ENCODE measurements at regions not wholly inside any gene's neighbourhood (a gene's known extent, or its start where the extent isn't known, plus 50 kb on each side); places are given as distances from the start of the nearest gene placed in this dataset.

GRCh38 chr2:195587966-195588365 is 69.1 kb upstream of the SLC39A10 start:
- H3K4me3 ChIP-seq (replicated peaks in 1 of 3; ENCODE audit: insufficient read depth in 1 of 3, low read depth in 2 of 3, low read length in 3 of 3): no peak overlapping the region
- intact Hi-C loops (cut with micrococcal nuclease; ENCODE audit: unreplicated experiment) (no loop called here), in situ Hi-C loops (cut with HindIII; ENCODE audit: extremely low pct_ligation_motif_present, low pct_unique_long_range_greater_than_20kb) (no loop called here)
- H3K27ac ChIP-seq (ENCODE audit: extremely low read length, insufficient read depth, low read length): no peak overlapping the region
- no peaks in the 10 kb centered on the region for H4K20me1 ChIP-seq (ENCODE audit: insufficient read depth, low read length)
- WGBS (ENCODE audit: low lambda C conversion rate): 25% methylated on average over 5 of the region's 5 CpGs
- no peaks in the 10 kb centered on the region for H3K9me3 ChIP-seq (ENCODE audit: low read length)
- BruUV-seq (replicated peaks): no TSS peak
- peaks cover 0 to 4% of the 10 kb centered on the region in 2 experiments; a peak in 2 of 5 replicates for H3K27me3 ChIP-seq (ENCODE audit: control insufficient read depth in 1 of 2, insufficient read depth in 2 of 2, low read length in 2 of 2)
- no peaks in the 10 kb centered on the region for H3K79me2 ChIP-seq (ENCODE audit: insufficient read depth, low read length)
- H3K4me1 ChIP-seq (ENCODE audit: insufficient read depth, low read length): no peaks in the 10 kb centered on the region
- FAIRE-seq (no peak), DNase-seq (ENCODE audit: low spot score) (no peak), ATAC-seq (no peak)
- no peak overlapping the region for H3K9ac ChIP-seq (ENCODE audit: insufficient read depth, low read depth, low read length)
- TF ChIP-seq SMAD3 (CRISPR knock-in tag; IDR thresholded peaks at IDR 0.05) (no peak), ZNF780A (CRISPR knock-in tag; IDR thresholded peaks at IDR 0.05) (no peak), ONECUT2 (CRISPR knock-in tag; IDR thresholded peaks at IDR 0.05) (no peak), ZBTB20 (CRISPR knock-in tag; IDR thresholded peaks at IDR 0.05; ENCODE audit: borderline replicate concordance, low read depth) (no peak), MTA1 (CRISPR knock-in tag; IDR thresholded peaks at IDR 0.05; ENCODE audit: borderline replicate concordance) (no peak), NFRKB (IDR thresholded peaks at IDR 0.05) (no peak), TMF1 (CRISPR knock-in tag; IDR thresholded peaks at IDR 0.05; ENCODE audit: low read depth) (no peak), ZNF101 (CRISPR knock-in tag; IDR thresholded peaks at IDR 0.05; ENCODE audit: borderline replicate concordance, low read depth) (no peak), ATF7 (IDR thresholded peaks at IDR 0.05) (no peak), ATF7 (CRISPR knock-in tag; IDR thresholded peaks at IDR 0.05) (no peak)
- TF ChIP-seq, protein P1, sequence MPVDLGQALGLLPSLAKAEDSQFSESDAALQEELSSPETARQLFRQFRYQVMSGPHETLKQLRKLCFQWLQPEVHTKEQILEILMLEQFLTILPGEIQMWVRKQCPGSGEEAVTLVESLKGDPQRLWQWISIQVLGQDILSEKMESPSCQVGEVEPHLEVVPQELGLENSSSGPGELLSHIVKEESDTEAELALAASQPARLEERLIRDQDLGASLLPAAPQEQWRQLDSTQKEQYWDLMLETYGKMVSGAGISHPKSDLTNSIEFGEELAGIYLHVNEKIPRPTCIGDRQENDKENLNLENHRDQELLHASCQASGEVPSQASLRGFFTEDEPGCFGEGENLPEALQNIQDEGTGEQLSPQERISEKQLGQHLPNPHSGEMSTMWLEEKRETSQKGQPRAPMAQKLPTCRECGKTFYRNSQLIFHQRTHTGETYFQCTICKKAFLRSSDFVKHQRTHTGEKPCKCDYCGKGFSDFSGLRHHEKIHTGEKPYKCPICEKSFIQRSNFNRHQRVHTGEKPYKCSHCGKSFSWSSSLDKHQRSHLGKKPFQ (CRISPR knock-in tag; IDR thresholded peaks at IDR 0.05; ENCODE audit: insufficient replicate concordance): no peak
- TF ChIP-seq, protein P2, sequence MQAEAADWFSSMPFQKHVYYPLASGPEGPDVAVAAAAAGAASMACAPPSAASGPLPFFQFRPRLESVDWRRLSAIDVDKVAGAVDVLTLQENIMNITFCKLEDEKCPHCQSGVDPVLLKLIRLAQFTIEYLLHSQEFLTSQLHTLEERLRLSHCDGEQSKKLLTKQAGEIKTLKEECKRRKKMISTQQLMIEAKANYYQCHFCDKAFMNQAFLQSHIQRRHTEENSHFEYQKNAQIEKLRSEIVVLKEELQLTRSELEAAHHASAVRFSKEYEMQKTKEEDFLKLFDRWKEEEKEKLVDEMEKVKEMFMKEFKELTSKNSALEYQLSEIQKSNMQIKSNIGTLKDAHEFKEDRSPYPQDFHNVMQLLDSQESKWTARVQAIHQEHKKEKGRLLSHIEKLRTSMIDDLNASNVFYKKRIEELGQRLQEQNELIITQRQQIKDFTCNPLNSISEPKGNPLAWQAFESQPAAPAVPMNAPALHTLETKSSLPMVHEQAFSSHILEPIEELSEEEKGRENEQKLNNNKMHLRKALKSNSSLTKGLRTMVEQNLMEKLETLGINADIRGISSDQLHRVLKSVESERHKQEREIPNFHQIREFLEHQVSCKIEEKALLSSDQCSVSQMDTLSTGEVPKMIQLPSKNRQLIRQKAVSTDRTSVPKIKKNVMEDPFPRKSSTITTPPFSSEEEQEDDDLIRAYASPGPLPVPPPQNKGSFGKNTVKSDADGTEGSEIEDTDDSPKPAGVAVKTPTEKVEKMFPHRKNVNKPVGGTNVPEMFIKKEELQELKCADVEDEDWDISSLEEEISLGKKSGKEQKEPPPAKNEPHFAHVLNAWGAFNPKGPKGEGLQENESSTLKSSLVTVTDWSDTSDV (CRISPR knock-in tag; IDR thresholded peaks at IDR 0.05): no peak
- CTCF ChIA-PET (ENCODE audit: low intra/inter-chr PET ratio, low total read pairs): no interaction called here
- no peak overlapping the region for H2AFZ ChIP-seq (ENCODE audit: low read length)
- no peak overlapping the region for H3K4me2 ChIP-seq (ENCODE audit: low read depth, low read length)
- POLR2A ChIA-PET: interaction anchor here (1.6 kb wide), 1 partner anchor 69 kb away, joined by 3 read pairs; the partner anchor contains the start of gene SLC39A10
- H3K36me3 ChIP-seq (replicated peaks in 1 of 2; ENCODE audit: control insufficient read depth in 1 of 2, insufficient read depth in 2 of 2, low read length in 2 of 2): no peaks in the 10 kb centered on the region
